MM.1S (cell line): ENCODE measurements at regions not wholly inside any gene's neighbourhood (a gene's known extent, or its start where the extent isn't known, plus 50 kb on each side); places are given as distances from the start of the nearest gene placed in this dataset.
"Not testable (repeated sequence)": the region's sequence is repeated elsewhere in the genome, so short reads cannot be mapped to it uniquely, and the experiment has no call there.

Experiments used
- CTCF ChIP-seq: fragments of 300-600 bp; sonication (generic); IDR thresholded peaks from 2 replicates; pipeline ENCODE4 v1.5.1; 2016; ENCODE audit warnings: antibody characterized with exemption, low read length, mixed read lengths
- EZH2 ChIP-seq: fragments of 300-600 bp; sonication (generic); optimal IDR thresholded peaks from 2 replicates; pipeline ENCODE3; 2017; ENCODE audit warnings: low read depth, mild to moderate bottlenecking, antibody characterized with exemption, low read length, mixed read lengths
- EZH2phosphoT487 ChIP-seq: fragments of 300-600 bp; sonication (generic); IDR thresholded peaks from 2 replicates; pipeline ENCODE4 v1.6.1; 2018; ENCODE audit warnings: antibody characterized with exemption, low read length

DNA sequence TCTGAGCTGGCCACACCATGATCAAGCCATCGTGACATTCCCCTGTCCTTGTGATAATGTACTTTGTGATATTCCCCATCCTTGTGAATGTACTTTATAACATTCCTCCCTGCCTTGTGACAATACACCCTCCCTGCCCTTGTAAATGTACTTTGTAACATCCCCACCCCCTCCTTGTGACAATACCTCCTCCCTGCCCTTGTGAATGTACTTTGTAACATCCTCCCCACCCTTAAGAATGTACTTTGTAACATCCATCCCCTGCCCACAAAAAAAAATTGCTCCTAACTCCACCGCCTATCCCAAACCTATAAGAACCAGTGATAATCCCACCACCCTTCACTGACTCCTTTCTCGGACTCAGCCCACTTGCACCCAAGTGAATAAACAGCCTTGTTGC lies 128.8 kb upstream of the ATF7IP start:
- TF ChIP-seq CTCF, EZH2, EZH2phosphoT487: not testable (repeated sequence)
